ENCODE measurements at regions not wholly inside any gene's neighbourhood (a gene's known extent, or its start where the extent isn't known, plus 50 kb on each side); places are given as distances from the start of the nearest gene placed in this dataset.

- Mint-ChIP-seq H3K9me3 (ENCODE audit: unreplicated experiment) (no peaks in the 10 kb centered on the region), H3K4me1 (ENCODE audit: insufficient read depth, unreplicated experiment) (peaks cover 29% of the 10 kb centered on the region), H3K36me3 (ENCODE audit: insufficient read depth, unreplicated experiment) (peaks cover 4% of the 10 kb centered on the region), H3K27ac (ENCODE audit: low read depth, unreplicated experiment) (no peak overlapping the region), H3K27me3 (ENCODE audit: insufficient read depth, unreplicated experiment) (no peaks in the 10 kb centered on the region), H3K4me3 (ENCODE audit: unreplicated experiment) (no peak overlapping the region)
- ChIA-PET CTCF (no interaction called here), POLR2A (no interaction called here)
- no TSS peak for BruUV-seq (replicated peaks)
- no peak for DNase-seq (ENCODE audit: unreplicated experiment)
- no peak for TF ChIP-seq CTCF (IDR thresholded peaks at IDR 0.05; ENCODE audit: unreplicated experiment)
- intact Hi-C loops (cut with micrococcal nuclease): no loop called here
Measured at GRCh38 chr6:25166955-25167748, 112.0 kb upstream of the CARMIL1 start.

GRCh38 chr6:25167961-25168360, 111.2 kb upstream of the CARMIL1 start:
- Mint-ChIP-seq H3K4me1 (ENCODE audit: insufficient read depth, unreplicated experiment) (peaks cover 34% of the 10 kb centered on the region), H3K4me3 (ENCODE audit: unreplicated experiment) (no peak overlapping the region), H3K9me3 (ENCODE audit: unreplicated experiment) (no peaks in the 10 kb centered on the region), H3K27ac (ENCODE audit: low read depth, unreplicated experiment) (no peak overlapping the region), H3K27me3 (ENCODE audit: insufficient read depth, unreplicated experiment) (no peaks in the 10 kb centered on the region), H3K36me3 (ENCODE audit: insufficient read depth, unreplicated experiment) (peaks cover 4% of the 10 kb centered on the region)
- no peak for TF ChIP-seq CTCF (IDR thresholded peaks at IDR 0.05; ENCODE audit: unreplicated experiment)
- no TSS peak for BruUV-seq (replicated peaks)
- ChIA-PET CTCF (no interaction called here), POLR2A (no interaction called here)
- no peak for DNase-seq (ENCODE audit: unreplicated experiment)
- intact Hi-C loops (cut with micrococcal nuclease): no loop called here

- TF ChIP-seq CTCF (IDR thresholded peaks at IDR 0.05; ENCODE audit: unreplicated experiment): no peak
- peaks cover 41% of the 10 kb centered on the region for H3K4me1 Mint-ChIP-seq (ENCODE audit: insufficient read depth, unreplicated experiment)
- intact Hi-C loops (cut with micrococcal nuclease): no loop called here
- CTCF ChIA-PET: no interaction called here
- no peak for DNase-seq (ENCODE audit: unreplicated experiment)
- H3K9me3 Mint-ChIP-seq (ENCODE audit: unreplicated experiment): no peaks in the 10 kb centered on the region
- H3K4me3 Mint-ChIP-seq (ENCODE audit: unreplicated experiment): no peak overlapping the region
- H3K27me3 Mint-ChIP-seq (ENCODE audit: insufficient read depth, unreplicated experiment): no peaks in the 10 kb centered on the region
- no TSS peak for BruUV-seq (replicated peaks)
- peaks cover 4% of the 10 kb centered on the region for H3K36me3 Mint-ChIP-seq (ENCODE audit: insufficient read depth, unreplicated experiment)
- POLR2A ChIA-PET: no interaction called here
- no peak overlapping the region for H3K27ac Mint-ChIP-seq (ENCODE audit: low read depth, unreplicated experiment)
Measured at GRCh38 chr6:25168637-25169036, 110.5 kb upstream of the CARMIL1 start.

- CTCF ChIA-PET: interaction anchor here (0.7 kb wide), 1 partner anchor 16 kb away, joined by 4 read pairs; no protein-coding TSS in a partner anchor
- Mint-ChIP-seq H3K27me3 (ENCODE audit: insufficient read depth, unreplicated experiment) (no peaks in the 10 kb centered on the region), H3K27ac (ENCODE audit: low read depth, unreplicated experiment) (peak overlapping the region; percentile 13), H3K4me3 (ENCODE audit: unreplicated experiment) (no peak overlapping the region), H3K4me1 (ENCODE audit: insufficient read depth, unreplicated experiment) (peaks cover 47% of the 10 kb centered on the region), H3K9me3 (ENCODE audit: unreplicated experiment) (no peaks in the 10 kb centered on the region), H3K36me3 (ENCODE audit: insufficient read depth, unreplicated experiment) (peaks cover 4% of the 10 kb centered on the region)
- no peak for TF ChIP-seq CTCF (IDR thresholded peaks at IDR 0.05; ENCODE audit: unreplicated experiment)
- POLR2A ChIA-PET: interaction anchor here (0.9 to 1.5 kb wide), 2 partner anchors 31 to 46 kb away, joined by 4 read pairs; no protein-coding TSS in a partner anchor
- BruUV-seq (replicated peaks): no TSS peak
- intact Hi-C loops (cut with micrococcal nuclease): no loop called here
- DNase-seq (ENCODE audit: unreplicated experiment): peak; percentile 6
Measured at GRCh38 chr6:25169553-25169952, 109.6 kb upstream of the CARMIL1 start.
